ENCODE measurements at regions not wholly inside any gene's neighbourhood (a gene's known extent, or its start where the extent isn't known, plus 50 kb on each side); places are given as distances from the start of the nearest gene placed in this dataset.

GRCh38 chr20:48286601-48287000 lies 501.3 kb upstream of the SULF2 start:
- Mint-ChIP-seq H3K9me3 (no peaks in the 10 kb centered on the region), H3K27me3 (peaks cover 37% of the 10 kb centered on the region), H3K27ac (no peak overlapping the region), H3K4me1 (no peaks in the 10 kb centered on the region), H3K4me3 (no peak overlapping the region), H3K36me3 (ENCODE audit: low read depth) (no peaks in the 10 kb centered on the region)
- no peak for ATAC-seq (replicated peaks)

DNA sequence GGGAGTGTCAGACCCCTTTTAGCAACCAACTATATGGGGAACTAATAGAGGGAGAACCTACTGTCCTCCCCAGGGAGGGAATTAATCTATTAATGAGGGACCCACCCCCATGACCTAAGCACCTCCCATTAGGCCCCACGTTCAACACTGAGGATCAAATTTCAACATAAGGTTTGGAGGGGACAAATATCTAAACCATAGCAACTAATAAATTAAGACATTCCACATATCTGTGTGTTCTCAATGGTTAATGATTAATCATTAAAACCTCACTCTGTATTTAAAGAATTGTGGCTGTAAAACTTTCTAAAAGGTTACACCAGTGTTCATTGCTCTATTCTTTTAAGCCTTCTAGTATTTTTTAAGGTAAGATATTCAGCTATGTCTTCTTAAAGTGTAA lies 500.4 kb upstream of the SULF2 start:
- Mint-ChIP-seq H3K36me3 (ENCODE audit: low read depth) (no peaks in the 10 kb centered on the region), H3K27me3 (peaks cover 37% of the 10 kb centered on the region), H3K4me3 (no peak overlapping the region), H3K27ac (no peak overlapping the region), H3K4me1 (no peaks in the 10 kb centered on the region), H3K9me3 (no peaks in the 10 kb centered on the region)
- ATAC-seq (replicated peaks): no peak

GRCh38 chr20:48284837-48285236 lies 499.6 kb upstream of the SULF2 start:
- Mint-ChIP-seq H3K9me3 (no peaks in the 10 kb centered on the region), H3K27me3 (peaks cover 33% of the 10 kb centered on the region), H3K4me1 (no peaks in the 10 kb centered on the region), H3K27ac (no peak overlapping the region), H3K36me3 (ENCODE audit: low read depth) (no peaks in the 10 kb centered on the region), H3K4me3 (no peak overlapping the region)
- ATAC-seq (replicated peaks): no peak

- Mint-ChIP-seq H3K4me3 (no peak overlapping the region), H3K4me1 (no peaks in the 10 kb centered on the region), H3K9me3 (no peaks in the 10 kb centered on the region), H3K27ac (no peak overlapping the region), H3K36me3 (ENCODE audit: low read depth) (no peaks in the 10 kb centered on the region), H3K27me3 (peaks cover 34% of the 10 kb centered on the region)
- no peak for ATAC-seq (replicated peaks)
Measured at GRCh38 chr20:48284315-48284714, 499.0 kb upstream of the SULF2 start.

DNA sequence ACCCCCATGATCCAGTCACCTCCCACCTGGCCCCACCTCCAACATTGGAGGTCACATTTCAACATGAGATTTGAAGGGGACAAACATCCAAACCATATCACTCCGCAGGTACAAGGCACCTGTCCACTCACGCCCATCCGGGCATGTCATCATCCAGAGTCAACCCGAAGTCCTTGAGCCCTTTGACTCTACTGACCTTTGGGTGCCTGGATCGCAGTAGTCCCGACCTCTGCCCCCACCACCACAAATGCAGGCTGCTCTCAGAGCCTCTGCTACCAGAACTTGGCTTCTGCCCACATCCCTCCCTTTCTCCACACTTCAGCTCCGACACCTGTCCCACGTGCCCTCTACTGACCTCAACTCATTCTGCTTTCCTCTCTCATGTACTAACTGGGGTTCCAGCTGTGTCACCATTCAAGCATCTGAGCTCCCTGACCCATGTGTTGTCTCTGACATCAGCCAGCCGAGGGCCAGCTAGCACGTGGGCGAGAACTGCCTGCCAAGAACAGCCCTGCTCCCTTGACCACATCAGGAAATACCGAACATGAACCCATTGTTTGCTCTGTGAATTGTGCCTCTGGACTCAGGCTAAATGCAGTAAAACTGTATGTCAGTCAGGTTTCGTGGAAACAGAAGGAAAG lies 498.3 kb upstream of the SULF2 start:
- no peak overlapping the region for H3K4me3 Mint-ChIP-seq
- no peaks in the 10 kb centered on the region for H3K36me3 Mint-ChIP-seq (ENCODE audit: low read depth)
- no peaks in the 10 kb centered on the region for H3K9me3 Mint-ChIP-seq
- H3K4me1 Mint-ChIP-seq: no peaks in the 10 kb centered on the region
- ATAC-seq (replicated peaks): no peak
- no peak overlapping the region for H3K27ac Mint-ChIP-seq
- H3K27me3 Mint-ChIP-seq: peaks cover 28% of the 10 kb centered on the region

DNA sequence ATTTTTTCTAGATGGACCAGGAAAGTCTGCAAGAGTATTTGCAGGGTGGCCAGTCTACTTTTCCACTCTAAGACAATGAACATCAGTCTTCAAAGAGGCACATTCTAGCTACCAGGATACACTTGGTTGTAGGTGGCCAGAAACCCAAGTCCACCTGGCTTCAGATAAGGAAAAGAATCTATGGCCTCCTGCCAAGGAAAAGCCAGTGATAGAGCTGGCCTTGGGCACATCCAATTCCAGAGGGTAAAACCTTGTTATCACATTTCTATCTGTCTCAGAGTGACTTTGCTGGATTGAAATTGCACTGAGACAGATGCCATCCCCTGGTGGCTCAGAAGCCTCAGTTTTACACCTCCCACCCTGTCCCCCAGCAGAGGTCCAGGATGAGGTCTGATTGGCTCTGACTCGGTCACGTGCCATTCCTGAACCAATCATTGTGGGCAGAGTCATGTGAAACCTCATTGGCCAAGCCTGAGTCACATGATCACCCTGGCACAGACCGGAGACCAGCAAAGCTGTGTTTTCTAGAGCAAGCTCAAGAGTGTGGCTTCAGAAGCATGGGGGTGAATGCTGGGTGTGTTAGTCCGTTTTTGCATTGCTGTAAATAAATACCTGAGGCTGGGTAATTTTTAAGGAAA lies 497.4 kb upstream of the SULF2 start:
- H3K4me3 Mint-ChIP-seq: no peak overlapping the region
- no peaks in the 10 kb centered on the region for H3K36me3 Mint-ChIP-seq (ENCODE audit: low read depth)
- ATAC-seq (replicated peaks): no peak
- no peak overlapping the region for H3K27ac Mint-ChIP-seq
- H3K9me3 Mint-ChIP-seq: no peaks in the 10 kb centered on the region
- H3K27me3 Mint-ChIP-seq: peaks cover 29% of the 10 kb centered on the region
- no peaks in the 10 kb centered on the region for H3K4me1 Mint-ChIP-seq

DNA sequence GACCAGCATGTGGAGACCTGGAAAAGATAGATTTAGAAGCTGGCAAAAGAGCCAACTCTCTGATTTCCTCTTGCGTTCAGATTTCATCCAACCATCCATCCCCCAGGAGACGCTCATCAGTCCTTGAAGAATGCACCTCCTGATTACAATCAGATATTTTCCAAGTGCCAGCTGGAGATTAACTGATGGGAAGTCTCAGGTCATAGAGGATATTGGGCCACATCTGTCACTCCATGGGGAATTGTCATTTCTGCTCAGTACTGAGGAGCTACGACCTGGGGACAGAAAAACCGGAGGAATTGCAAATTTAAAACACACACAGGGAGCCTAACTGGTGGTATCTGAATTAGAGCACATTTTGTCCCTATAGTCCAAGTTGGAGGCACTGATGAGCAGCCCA lies 496.2 kb upstream of the SULF2 start:
- no peak for ATAC-seq (replicated peaks)
- no peaks in the 10 kb centered on the region for H3K36me3 Mint-ChIP-seq (ENCODE audit: low read depth)

GRCh38 chr20:48278961-48279481 lies 493.7 kb upstream of the SULF2 start:
- ATAC-seq (replicated peaks): no peak
- Mint-ChIP-seq H3K4me3 (no peak overlapping the region), H3K4me1 (no peaks in the 10 kb centered on the region), H3K9me3 (no peaks in the 10 kb centered on the region), H3K36me3 (ENCODE audit: low read depth) (no peaks in the 10 kb centered on the region), H3K27ac (no peak overlapping the region), H3K27me3 (peaks cover 26% of the 10 kb centered on the region)

More for the DNA sequence above, 496.2 kb upstream of the SULF2 start:
- Mint-ChIP-seq H3K27me3 (peaks cover 27% of the 10 kb centered on the region), H3K9me3 (no peaks in the 10 kb centered on the region), H3K4me1 (no peaks in the 10 kb centered on the region), H3K27ac (no peak overlapping the region), H3K4me3 (no peak overlapping the region)

DNA sequence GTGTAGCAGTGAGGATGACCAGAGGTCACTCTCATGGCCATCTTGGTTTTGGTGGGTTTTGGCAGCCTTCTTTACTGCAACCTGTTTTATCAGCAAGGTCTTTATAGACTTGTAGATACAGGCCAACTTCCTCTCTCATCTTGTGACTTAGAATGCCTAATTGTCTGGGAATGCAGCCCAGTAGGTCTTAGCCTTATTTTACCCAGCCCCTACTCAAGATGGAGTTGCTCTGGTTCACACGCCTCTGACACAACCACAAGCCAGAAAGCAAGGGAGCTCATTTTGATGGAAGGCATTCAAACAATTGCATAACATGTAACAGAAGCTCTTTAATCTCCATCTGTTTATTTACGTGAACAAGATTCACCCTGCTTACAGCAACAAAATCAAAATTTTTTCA lies 492.0 kb upstream of the SULF2 start:
- Mint-ChIP-seq H3K4me3 (no peak overlapping the region), H3K9me3 (no peaks in the 10 kb centered on the region), H3K27ac (no peak overlapping the region), H3K36me3 (ENCODE audit: low read depth) (no peaks in the 10 kb centered on the region), H3K4me1 (no peaks in the 10 kb centered on the region), H3K27me3 (peaks cover 22% of the 10 kb centered on the region)
- no peak for ATAC-seq (replicated peaks)

DNA sequence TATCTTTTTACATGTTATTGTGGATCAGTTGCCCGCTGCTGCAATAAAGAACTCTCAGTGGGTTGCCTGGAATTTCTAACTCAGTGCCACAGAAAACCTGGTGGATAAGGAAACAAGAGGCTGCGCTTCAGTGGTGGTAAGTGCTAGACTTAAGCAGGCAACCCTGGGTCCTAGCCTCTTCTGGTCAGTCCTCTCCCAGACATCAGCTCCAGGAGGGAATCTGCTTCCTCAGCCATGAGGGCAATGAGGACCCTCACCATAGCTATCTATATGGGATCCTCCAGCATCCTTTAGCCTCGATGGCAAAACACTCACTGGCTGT lies 490.7 kb upstream of the SULF2 start:
- no peak overlapping the region for H3K27ac Mint-ChIP-seq
- H3K36me3 Mint-ChIP-seq (ENCODE audit: low read depth): no peaks in the 10 kb centered on the region
- peaks cover 23% of the 10 kb centered on the region for H3K27me3 Mint-ChIP-seq
- H3K9me3 Mint-ChIP-seq: no peaks in the 10 kb centered on the region
- no peak overlapping the region for H3K4me3 Mint-ChIP-seq
- ATAC-seq (replicated peaks): no peak
- H3K4me1 Mint-ChIP-seq: no peaks in the 10 kb centered on the region

DNA sequence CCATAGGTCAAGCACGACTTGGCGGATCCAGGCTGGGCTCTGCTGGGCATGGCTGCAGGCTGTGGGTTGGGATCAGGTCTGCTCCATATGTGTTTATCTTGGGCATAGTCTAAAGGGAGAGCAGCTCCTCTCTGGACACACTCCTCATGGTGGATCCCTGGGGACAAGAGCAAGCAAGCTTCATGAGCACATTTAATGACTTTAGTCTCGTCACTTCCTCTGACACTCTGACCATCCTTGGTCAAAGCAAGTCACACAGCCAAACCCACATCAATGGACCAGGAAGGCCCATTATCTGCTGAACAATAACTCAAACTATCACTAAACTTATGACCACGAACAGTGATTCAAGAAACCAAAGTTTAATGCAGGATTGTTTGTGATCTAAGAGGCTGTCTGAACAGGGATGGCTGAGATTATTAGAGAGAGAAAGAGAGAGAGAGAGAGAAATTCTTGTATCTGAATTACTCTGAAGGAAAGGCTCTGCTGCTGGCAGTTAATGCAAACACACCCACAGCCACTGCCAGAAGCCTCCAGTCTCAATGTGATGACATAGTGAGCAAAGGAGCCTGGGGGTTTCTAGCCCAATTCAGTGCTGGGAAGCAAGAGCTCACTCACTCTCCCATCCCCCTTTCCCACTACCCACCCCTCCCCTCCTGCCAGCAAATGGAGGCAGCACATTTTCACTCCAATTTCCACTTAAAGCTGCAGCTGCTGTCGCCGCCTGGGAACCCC lies 490.2 kb upstream of the SULF2 start:
- Mint-ChIP-seq H3K36me3 (ENCODE audit: low read depth) (no peaks in the 10 kb centered on the region), H3K27ac (no peak overlapping the region), H3K9me3 (no peaks in the 10 kb centered on the region), H3K27me3 (peaks cover 24% of the 10 kb centered on the region), H3K4me3 (no peak overlapping the region), H3K4me1 (no peaks in the 10 kb centered on the region)
- no peak for ATAC-seq (replicated peaks)

GRCh38 chr20:48273843-48274242 lies 488.6 kb upstream of the SULF2 start:
- Mint-ChIP-seq H3K27ac (no peak overlapping the region), H3K4me3 (no peak overlapping the region), H3K4me1 (no peaks in the 10 kb centered on the region), H3K27me3 (peaks cover 34% of the 10 kb centered on the region), H3K9me3 (no peaks in the 10 kb centered on the region), H3K36me3 (ENCODE audit: low read depth) (no peaks in the 10 kb centered on the region)
- ATAC-seq (replicated peaks): no peak

GRCh38 chr20:48270885-48271284 lies 485.6 kb upstream of the SULF2 start:
- H3K4me3 Mint-ChIP-seq: no peak overlapping the region
- H3K4me1 Mint-ChIP-seq: no peaks in the 10 kb centered on the region
- ATAC-seq (replicated peaks): no peak
- H3K36me3 Mint-ChIP-seq (ENCODE audit: low read depth): no peaks in the 10 kb centered on the region
- peaks cover 3% of the 10 kb centered on the region for H3K9me3 Mint-ChIP-seq
- no peak overlapping the region for H3K27ac Mint-ChIP-seq
- H3K27me3 Mint-ChIP-seq: peaks cover 25% of the 10 kb centered on the region

DNA sequence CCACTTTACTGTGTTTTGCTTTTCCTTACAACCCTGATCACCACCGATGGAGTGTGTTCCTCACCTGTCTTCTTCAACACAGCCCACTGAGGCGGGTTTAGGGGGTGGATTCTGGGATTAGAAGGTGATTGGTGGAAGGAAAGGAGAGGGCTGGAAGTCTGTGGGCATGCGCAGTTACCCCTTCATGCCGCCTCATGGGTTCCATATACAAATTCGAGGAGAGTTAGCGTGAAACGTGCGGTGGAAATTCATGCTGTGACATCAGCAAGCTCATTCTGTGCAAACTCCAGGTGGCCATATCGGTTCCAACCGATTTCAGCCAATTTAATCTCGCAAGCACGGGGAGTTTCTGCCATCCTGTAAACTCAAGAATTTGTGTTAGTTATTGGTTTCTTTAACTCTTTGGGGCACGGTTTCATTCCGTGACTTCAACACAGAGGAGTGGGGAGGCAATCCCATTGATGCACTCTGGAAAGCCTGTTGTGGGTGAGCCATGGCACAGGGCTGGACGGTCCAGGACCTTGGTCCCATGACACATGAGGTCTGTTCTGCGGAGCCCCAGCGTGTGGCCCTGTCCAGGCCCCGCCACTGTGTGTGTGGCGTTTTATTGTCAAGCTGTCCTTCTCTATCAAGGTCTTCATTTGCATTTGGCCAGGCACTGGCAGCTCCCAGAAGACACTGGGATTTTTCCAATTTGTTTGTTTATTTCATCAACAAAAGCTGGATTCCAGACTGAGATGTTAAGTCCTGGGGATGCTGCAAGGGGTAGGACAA lies 482.8 kb upstream of the SULF2 start:
- H3K36me3 Mint-ChIP-seq (ENCODE audit: low read depth): no peaks in the 10 kb centered on the region
- no peak for ATAC-seq (replicated peaks)
- H3K4me3 Mint-ChIP-seq: no peak overlapping the region
- no peaks in the 10 kb centered on the region for H3K4me1 Mint-ChIP-seq
- no peak overlapping the region for H3K27ac Mint-ChIP-seq
- H3K27me3 Mint-ChIP-seq: peaks cover 28% of the 10 kb centered on the region
- H3K9me3 Mint-ChIP-seq: peaks cover 3% of the 10 kb centered on the region

Data from activated T-helper 17 cell treated with anti-CD3 and anti-CD28 coated beads, Interleukin-2, amount 50 U/mL, for 72 hours (primary cell).